Upper lobe of left lung (tissue), 4 donors: ENCODE measurements at regions not wholly inside any gene's neighbourhood (a gene's known extent, or its start where the extent isn't known, plus 50 kb on each side); places are given as distances from the start of the nearest gene placed in this dataset.

Source experiments
- POLR2A ChIP-seq, 4 donors: fragments of 450-650 bp; IDR thresholded peaks; one replicate each; pipeline ENCODE4 v1.5.1; 2016 to 2017; ENCODE audit warnings: antibody characterized with exemption in 4 of 4, mild to moderate bottlenecking in 2 of 4
- TF ChIP-seq, protein P1 (sequence below), 6 experiments: fragments of 450-650 bp in 4 of 6; fragments of 200-600 bp in 2 of 6; sonication (generic) in 2 of 6; IDR thresholded peaks; one replicate each; pipeline ENCODE4 v1.5.1; 2016 to 2019; ENCODE audit warnings: antibody characterized with exemption in 6 of 6

DNA sequence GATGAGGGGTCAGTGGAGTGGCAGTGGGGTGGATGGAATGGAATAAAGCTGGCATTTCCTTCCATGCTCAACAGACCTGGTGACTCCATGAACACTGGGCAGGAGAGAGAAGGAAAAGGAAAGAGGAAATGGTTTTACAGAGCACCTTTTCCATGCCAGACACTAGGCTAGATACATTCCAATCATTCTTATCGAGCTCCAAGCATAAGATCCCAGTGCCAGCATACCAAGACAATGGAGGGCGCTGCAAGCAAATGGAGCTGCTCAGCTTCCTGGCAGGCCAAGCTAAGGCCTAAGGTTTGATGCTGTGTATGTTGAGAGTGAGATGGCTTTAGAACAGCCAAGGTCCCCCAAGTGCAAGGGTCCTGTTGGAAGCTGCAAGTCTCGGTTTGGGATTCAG lies 113.2 kb downstream of the HSPH1 start:
- TF ChIP-seq POLR2A (IDR thresholded peaks at IDR 0.05) = no peak
- TF ChIP-seq, protein P1, sequence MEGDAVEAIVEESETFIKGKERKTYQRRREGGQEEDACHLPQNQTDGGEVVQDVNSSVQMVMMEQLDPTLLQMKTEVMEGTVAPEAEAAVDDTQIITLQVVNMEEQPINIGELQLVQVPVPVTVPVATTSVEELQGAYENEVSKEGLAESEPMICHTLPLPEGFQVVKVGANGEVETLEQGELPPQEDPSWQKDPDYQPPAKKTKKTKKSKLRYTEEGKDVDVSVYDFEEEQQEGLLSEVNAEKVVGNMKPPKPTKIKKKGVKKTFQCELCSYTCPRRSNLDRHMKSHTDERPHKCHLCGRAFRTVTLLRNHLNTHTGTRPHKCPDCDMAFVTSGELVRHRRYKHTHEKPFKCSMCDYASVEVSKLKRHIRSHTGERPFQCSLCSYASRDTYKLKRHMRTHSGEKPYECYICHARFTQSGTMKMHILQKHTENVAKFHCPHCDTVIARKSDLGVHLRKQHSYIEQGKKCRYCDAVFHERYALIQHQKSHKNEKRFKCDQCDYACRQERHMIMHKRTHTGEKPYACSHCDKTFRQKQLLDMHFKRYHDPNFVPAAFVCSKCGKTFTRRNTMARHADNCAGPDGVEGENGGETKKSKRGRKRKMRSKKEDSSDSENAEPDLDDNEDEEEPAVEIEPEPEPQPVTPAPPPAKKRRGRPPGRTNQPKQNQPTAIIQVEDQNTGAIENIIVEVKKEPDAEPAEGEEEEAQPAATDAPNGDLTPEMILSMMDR (IDR thresholded peaks at IDR 0.05) = no peak
